CD4-positive, alpha-beta memory T cell (primary cell): ENCODE measurements at regions not wholly inside any gene's neighbourhood (a gene's known extent, or its start where the extent isn't known, plus 50 kb on each side); places are given as distances from the start of the nearest gene placed in this dataset.
"Not testable (repeated sequence)": the region's sequence is repeated elsewhere in the genome, so short reads cannot be mapped to it uniquely, and the experiment has no call there.

Experiments
- CTCF ChIA-PET: fragments of 350-600 bp; sonication (Branson Sonifier 250); formaldehyde crosslinking; loops from one replicate; lab custom pipeline; 2021; ENCODE audit warnings: inconsistent platforms; ENCODE audit not compliant: partially characterized antibody; lab: Charles Lee
- POLR2A ChIA-PET: fragments of 350-600 bp; sonication (Branson Sonifier 250); formaldehyde crosslinking; loops from one replicate; lab custom pipeline; 2021; ENCODE audit not compliant: partially characterized antibody; lab: Charles Lee
- DNase-seq, 5 donors: peaks; one replicate each; pipeline versions ENCODE4 v3.0.0 to v3.0.0-alpha.2; 2020 to 2022; ENCODE audit warnings: mixed read lengths in 1 of 5
- H3K27ac ChIP-seq: one replicate; pipeline ENCODE4 v1.7.0; 2013; ENCODE audit warnings: low read depth, low read length
- H3K27me3 ChIP-seq: 2 replicates; pipeline ENCODE4 v1.7.0; 2013; ENCODE audit warnings: mild to moderate bottlenecking, low read length, moderate library complexity; ENCODE audit not compliant: insufficient read depth
- H3K36me3 ChIP-seq: 2 replicates; pipeline ENCODE4 v1.7.0; 2013; ENCODE audit warnings: mild to moderate bottlenecking, low read length, moderate library complexity; ENCODE audit not compliant: insufficient read depth
- H3K4me1 ChIP-seq: 2 replicates; pipeline ENCODE4 v1.7.0; 2013; ENCODE audit warnings: mild to moderate bottlenecking, low read length, moderate library complexity; ENCODE audit not compliant: insufficient read depth
- H3K4me3 ChIP-seq, 2 donors: one replicate each; pipeline ENCODE4 v1.7.0; 2013; ENCODE audit warnings: low read length in 2 of 2, mild to moderate bottlenecking in 1 of 2
- H3K9me3 ChIP-seq, 2 donors: one replicate each; pipeline ENCODE4 v1.7.0; 2013; ENCODE audit warnings: low read length in 2 of 2, control low read depth in 1 of 2; ENCODE audit not compliant: control insufficient read depth in 1 of 2
- H3K27ac Mint-ChIP-seq, 7 donors: one replicate each; pipeline ENCODE4 v1.8.0; 2020 to 2021; ENCODE audit warnings: mixed read lengths in 7 of 7, mild to moderate bottlenecking in 6 of 7, inconsistent platforms in 3 of 7, moderate library complexity in 3 of 7
- H3K27me3 Mint-ChIP-seq, 2 donors: one replicate each; pipeline ENCODE4 v1.8.0; 2020 to 2021; ENCODE audit warnings: mixed read lengths in 2 of 2
- H3K36me3 Mint-ChIP-seq, 2 donors: one replicate each; pipeline ENCODE4 v1.8.0; 2020 to 2021; ENCODE audit warnings: mixed read lengths in 2 of 2, inconsistent platforms in 1 of 2, mild to moderate bottlenecking in 1 of 2
- H3K4me1 Mint-ChIP-seq, 4 donors: one replicate each; pipeline ENCODE4 v1.8.0; 2020 to 2021; ENCODE audit warnings: mixed read lengths in 4 of 4, mild to moderate bottlenecking in 1 of 4
- H3K4me3 Mint-ChIP-seq, 8 donors: one replicate each; pipeline ENCODE4 v1.8.0; 2020 to 2021; ENCODE audit warnings: mixed read lengths in 8 of 8, mild to moderate bottlenecking in 7 of 8, moderate library complexity in 6 of 8, inconsistent platforms in 3 of 8
- H3K9me3 Mint-ChIP-seq, 8 donors: one replicate each; pipeline ENCODE4 v1.8.0; 2020 to 2021; ENCODE audit warnings: mixed read lengths in 8 of 8, mild to moderate bottlenecking in 5 of 8, inconsistent platforms in 3 of 8, moderate library complexity in 1 of 8
- intact Hi-C: fragments of 100-400 bp; cut with micrococcal nuclease; formaldehyde crosslinking; loops from one replicate; pipeline ENCODE4 v1.15.1; 2023

GRCh38 chr4:117908306-117909207 is 125.7 kb upstream of the NDST3 start:
- H3K4me1 Mint-ChIP-seq = no peaks in the 10 kb centered on the region
- Histone ChIP-seq H3K4me3 (no peak overlapping the region), H3K9me3 (no peaks in the 10 kb centered on the region), H3K36me3 (no peaks in the 10 kb centered on the region), H3K27me3 (no peaks in the 10 kb centered on the region), H3K27ac (no peak overlapping the region), H3K4me1 (no peaks in the 10 kb centered on the region)
- H3K36me3 Mint-ChIP-seq = no peaks in the 10 kb centered on the region
- H3K27me3 Mint-ChIP-seq = no peaks in the 10 kb centered on the region
- intact Hi-C loops = no loop called here
- H3K9me3 Mint-ChIP-seq = peaks cover 0 to 11% (median 0%) of the 10 kb centered on the region in 8 donors
- ChIA-PET POLR2A (no interaction called here), CTCF (no interaction called here)
- no peak overlapping the region for H3K4me3 Mint-ChIP-seq
- H3K27ac Mint-ChIP-seq = no peak overlapping the region
- no peak for DNase-seq

- no peaks in the 10 kb centered on the region for H3K4me1 Mint-ChIP-seq
- H3K9me3 Mint-ChIP-seq = peaks cover 0 to 10% (median 3%) of the 10 kb centered on the region in 8 donors
- no peaks in the 10 kb centered on the region for H3K9me3 ChIP-seq
- POLR2A ChIA-PET = no interaction called here
- CTCF ChIA-PET = no interaction called here
- no peaks in the 10 kb centered on the region for H3K4me1 ChIP-seq
- H3K4me3 ChIP-seq = no peak overlapping the region
- H3K27me3 Mint-ChIP-seq = no peaks in the 10 kb centered on the region
- H3K36me3 ChIP-seq = no peaks in the 10 kb centered on the region
- H3K27ac ChIP-seq = no peak overlapping the region
- H3K27me3 ChIP-seq = no peaks in the 10 kb centered on the region
- no peak overlapping the region for H3K4me3 Mint-ChIP-seq
- no peaks in the 10 kb centered on the region for H3K36me3 Mint-ChIP-seq
- intact Hi-C loops = no loop called here
- H3K27ac Mint-ChIP-seq = no peak overlapping the region
- no peak for DNase-seq
Measured at GRCh38 chr4:117916728-117917127, 117.6 kb upstream of the NDST3 start.

GRCh38 chr4:117922311-117922710 is 112.0 kb upstream of the NDST3 start:
- H3K27ac Mint-ChIP-seq, H3K27ac ChIP-seq, intact Hi-C loops, H3K27me3 Mint-ChIP-seq, POLR2A ChIA-PET, H3K9me3 ChIP-seq, H3K36me3 Mint-ChIP-seq, H3K4me3 ChIP-seq, H3K27me3 ChIP-seq, H3K4me1 Mint-ChIP-seq, H3K36me3 ChIP-seq, H3K9me3 Mint-ChIP-seq, CTCF ChIA-PET, H3K4me3 Mint-ChIP-seq, DNase-seq, H3K4me1 ChIP-seq: not testable (repeated sequence)

GRCh38 chr4:117927823-117928222 is 106.5 kb upstream of the NDST3 start:
- H3K27me3 ChIP-seq, H3K4me1 Mint-ChIP-seq, H3K27me3 Mint-ChIP-seq, H3K36me3 Mint-ChIP-seq, CTCF ChIA-PET, H3K9me3 ChIP-seq, H3K4me3 ChIP-seq, H3K4me1 ChIP-seq, DNase-seq, H3K36me3 ChIP-seq, intact Hi-C loops, H3K4me3 Mint-ChIP-seq, H3K27ac Mint-ChIP-seq, H3K27ac ChIP-seq, POLR2A ChIA-PET: not testable (repeated sequence)
- H3K9me3 Mint-ChIP-seq = peaks cover 0 to 13% (median 3%) of the 10 kb centered on the region in 8 donors

- ChIA-PET POLR2A (no interaction called here), CTCF (no interaction called here)
- H3K4me3 Mint-ChIP-seq = no peak overlapping the region
- Histone ChIP-seq H3K4me3 (no peak overlapping the region), H3K27me3 (no peaks in the 10 kb centered on the region), H3K36me3 (no peaks in the 10 kb centered on the region), H3K4me1 (no peaks in the 10 kb centered on the region), H3K9me3 (no peaks in the 10 kb centered on the region), H3K27ac (no peak overlapping the region)
- H3K9me3 Mint-ChIP-seq = peaks cover 0 to 20% (median 6%) of the 10 kb centered on the region in 8 donors
- no peak for DNase-seq
- no peaks in the 10 kb centered on the region for H3K4me1 Mint-ChIP-seq
- H3K27me3 Mint-ChIP-seq = no peaks in the 10 kb centered on the region
- no peak overlapping the region for H3K27ac Mint-ChIP-seq
- H3K36me3 Mint-ChIP-seq = no peaks in the 10 kb centered on the region
- intact Hi-C loops = no loop called here
Measured at GRCh38 chr4:117941611-117942010, 92.7 kb upstream of the NDST3 start.

- Histone ChIP-seq H3K4me1 (no peaks in the 10 kb centered on the region), H3K27ac (no peak overlapping the region), H3K4me3 (no peak overlapping the region), H3K36me3 (no peaks in the 10 kb centered on the region), H3K9me3 (no peaks in the 10 kb centered on the region), H3K27me3 (no peaks in the 10 kb centered on the region)
- Mint-ChIP-seq H3K4me3 (no peak overlapping the region), H3K27me3 (no peaks in the 10 kb centered on the region), H3K36me3 (no peaks in the 10 kb centered on the region), H3K4me1 (no peaks in the 10 kb centered on the region), H3K9me3 (peaks cover 0 to 13% (median 5%) of the 10 kb centered on the region in 8 donors), H3K27ac (no peak overlapping the region)
- ChIA-PET CTCF (no interaction called here), POLR2A (no interaction called here)
- intact Hi-C loops = no loop called here
- no peak for DNase-seq
Measured at GRCh38 chr4:117949621-117950020, 84.7 kb upstream of the NDST3 start.

GRCh38 chr4:117957571-117957970 is 76.7 kb upstream of the NDST3 start:
- CTCF ChIA-PET = no interaction called here
- POLR2A ChIA-PET = no interaction called here
- H3K27ac Mint-ChIP-seq = no peak overlapping the region
- H3K27me3 Mint-ChIP-seq = peaks cover 0 to 2% of the 10 kb centered on the region in 2 donors
- intact Hi-C loops = no loop called here
- peaks cover 0 to 7% (median 3%) of the 10 kb centered on the region in 8 donors for H3K9me3 Mint-ChIP-seq
- no peaks in the 10 kb centered on the region for H3K36me3 Mint-ChIP-seq
- Histone ChIP-seq H3K4me3 (no peak overlapping the region), H3K27ac (no peak overlapping the region), H3K36me3 (no peaks in the 10 kb centered on the region), H3K4me1 (no peaks in the 10 kb centered on the region), H3K27me3 (no peaks in the 10 kb centered on the region), H3K9me3 (no peaks in the 10 kb centered on the region)
- no peak overlapping the region for H3K4me3 Mint-ChIP-seq
- no peak for DNase-seq
- no peaks in the 10 kb centered on the region for H3K4me1 Mint-ChIP-seq
